ENCODE measurements at regions not wholly inside any gene's neighbourhood (a gene's known extent, or its start where the extent isn't known, plus 50 kb on each side); places are given as distances from the start of the nearest gene placed in this dataset.
A peak's percentile ranks its signal among the peaks of the same experiment; 100 is the strongest.

DNA sequence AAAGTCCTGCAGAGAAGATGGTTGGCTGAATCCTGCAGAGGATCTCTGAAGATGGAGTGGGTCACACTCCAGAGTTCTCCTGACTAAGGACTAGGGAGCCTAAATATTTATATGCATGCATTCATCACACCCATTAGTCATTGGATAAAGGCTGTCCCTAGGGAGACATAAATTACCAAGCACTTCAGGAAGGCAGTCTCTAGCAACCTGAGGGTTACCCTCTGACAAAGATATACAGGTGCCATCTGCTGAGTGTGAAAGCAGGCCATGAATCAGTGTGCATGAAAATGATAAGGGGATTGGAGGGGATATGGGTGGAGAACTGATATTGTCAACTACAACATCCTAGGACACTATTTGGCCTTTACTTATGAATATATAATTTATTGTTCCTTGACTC, 294.8 kb upstream of the DDX18 start:
- Histone ChIP-seq H3K4me1 (ENCODE audit: control insufficient read depth, insufficient read depth, low read length) (peaks cover under 1% of the 10 kb centered on the region; the same call in 1 of the 2 replicates), H3K27me3 (ENCODE audit: control insufficient read depth, insufficient read depth, low read length) (no peaks in the 10 kb centered on the region), H3K4me3 (ENCODE audit: low read length) (no peak overlapping the region), H3K36me3 (ENCODE audit: control insufficient read depth, insufficient read depth, low read length) (no peaks in the 10 kb centered on the region), H3K27ac (ENCODE audit: low read length) (no peak overlapping the region), H3K9me3 (ENCODE audit: control insufficient read depth, insufficient read depth, low read length) (no peaks in the 10 kb centered on the region)
- DNase-seq (ENCODE audit: low read depth, low spot score): no peak

DNA sequence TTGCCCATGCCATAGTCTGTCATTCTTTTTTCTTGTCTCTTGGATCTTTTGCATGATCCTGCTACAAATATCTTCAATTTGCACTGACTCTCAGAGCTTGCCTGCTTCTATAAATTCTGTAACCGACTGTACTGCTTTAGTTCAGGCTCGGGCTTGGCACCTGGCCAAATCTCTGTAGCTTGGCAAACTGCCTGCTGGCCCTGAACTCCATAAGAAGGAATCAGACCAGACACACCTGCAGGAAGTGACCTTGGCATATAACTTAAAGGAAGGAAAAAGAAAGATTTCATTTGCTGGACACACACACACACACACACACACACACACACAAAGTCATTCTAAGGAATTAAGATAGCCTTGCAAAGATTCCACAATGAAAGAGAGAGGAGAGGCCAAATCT, 291.2 kb upstream of the DDX18 start:
- DNase-seq (ENCODE audit: low read depth, low spot score): no peak
- H3K4me1 ChIP-seq (ENCODE audit: control insufficient read depth, insufficient read depth, low read length): peaks cover 3% of the 10 kb centered on the region; the same call in 1 of the 2 replicates
- no CpG with 5 or more reads among the region's 2 CpGs for WGBS (ENCODE audit: insufficient coverage, insufficient read length)
- no peak overlapping the region for H3K4me3 ChIP-seq (ENCODE audit: low read length)
- no peaks in the 10 kb centered on the region for H3K27me3 ChIP-seq (ENCODE audit: control insufficient read depth, insufficient read depth, low read length)
- H3K36me3 ChIP-seq (ENCODE audit: control insufficient read depth, insufficient read depth, low read length): no peaks in the 10 kb centered on the region
- no peak overlapping the region for H3K27ac ChIP-seq (ENCODE audit: low read length)
- H3K9me3 ChIP-seq (ENCODE audit: control insufficient read depth, insufficient read depth, low read length): no peaks in the 10 kb centered on the region

DNA sequence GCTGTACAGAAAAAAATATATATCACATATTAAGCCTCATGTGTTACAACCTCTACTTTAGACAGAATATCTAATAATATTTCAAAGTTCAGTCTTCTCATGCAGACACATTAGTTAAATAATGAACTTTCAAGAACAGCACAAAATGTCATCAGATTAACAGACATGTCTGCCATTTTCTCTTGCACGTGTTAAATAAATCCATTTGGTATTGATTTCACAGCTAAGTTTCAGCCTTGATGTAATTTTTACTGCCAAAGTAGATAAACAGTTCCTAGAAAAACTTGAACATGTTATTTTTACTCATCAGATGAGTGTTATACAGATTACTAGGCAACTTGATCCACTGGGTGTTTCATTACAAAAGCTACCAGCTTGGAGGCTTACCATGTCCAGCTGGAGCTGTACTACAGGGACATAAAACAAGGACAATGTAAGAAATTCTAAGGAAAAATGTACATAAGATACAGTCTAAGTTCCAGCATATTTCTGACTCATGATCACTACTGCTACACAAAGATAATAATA, 290.7 kb upstream of the DDX18 start:
- no peaks in the 10 kb centered on the region for H3K27me3 ChIP-seq (ENCODE audit: control insufficient read depth, insufficient read depth, low read length)
- H3K4me3 ChIP-seq (ENCODE audit: low read length): no peak overlapping the region
- no peak for DNase-seq (ENCODE audit: low read depth, low spot score)
- WGBS (ENCODE audit: insufficient coverage, insufficient read length): no CpG with 5 or more reads among the region's 1 CpG
- no peaks in the 10 kb centered on the region for H3K9me3 ChIP-seq (ENCODE audit: control insufficient read depth, insufficient read depth, low read length)
- peaks cover 3% of the 10 kb centered on the region; the same call in 1 of the 2 replicates for H3K4me1 ChIP-seq (ENCODE audit: control insufficient read depth, insufficient read depth, low read length)
- no peaks in the 10 kb centered on the region for H3K36me3 ChIP-seq (ENCODE audit: control insufficient read depth, insufficient read depth, low read length)
- no peak overlapping the region for H3K27ac ChIP-seq (ENCODE audit: low read length)

DNA sequence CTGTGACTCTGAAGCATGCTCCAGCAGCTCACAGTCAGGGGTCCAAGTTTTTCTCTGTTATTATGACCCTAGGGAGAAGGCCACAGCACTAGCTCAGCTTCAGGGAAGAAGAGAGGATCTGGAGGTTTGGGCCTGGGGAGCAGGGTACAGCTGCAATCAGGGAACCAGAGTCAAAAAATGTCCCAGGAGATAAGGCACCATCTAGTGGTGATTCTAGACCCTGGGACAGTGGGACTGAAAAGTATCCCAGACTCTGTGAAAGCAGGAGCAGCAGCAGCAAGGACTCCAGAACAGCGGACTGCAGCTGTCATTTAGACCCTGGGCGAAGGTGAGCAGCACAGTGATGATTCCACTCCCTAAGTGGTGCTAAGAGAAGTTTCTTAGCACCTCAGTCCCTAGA, 278.4 kb upstream of the DDX18 start:
- peaks cover 1% of the 10 kb centered on the region; the same call in 1 of the 2 replicates for H3K9me3 ChIP-seq (ENCODE audit: control insufficient read depth, insufficient read depth, low read length)
- no peaks in the 10 kb centered on the region for H3K27me3 ChIP-seq (ENCODE audit: control insufficient read depth, insufficient read depth, low read length)
- no peaks in the 10 kb centered on the region for H3K36me3 ChIP-seq (ENCODE audit: control insufficient read depth, insufficient read depth, low read length)
- H3K27ac ChIP-seq (ENCODE audit: low read length): no peak overlapping the region
- DNase-seq (ENCODE audit: low read depth, low spot score): peak; percentile 37
- WGBS (ENCODE audit: insufficient coverage, insufficient read length): no CpG with 5 or more reads among the region's 2 CpGs
- no peak overlapping the region for H3K4me3 ChIP-seq (ENCODE audit: low read length)
- H3K4me1 ChIP-seq (ENCODE audit: control insufficient read depth, insufficient read depth, low read length): peaks cover 1% of the 10 kb centered on the region; the same call in 1 of the 2 replicates

DNA sequence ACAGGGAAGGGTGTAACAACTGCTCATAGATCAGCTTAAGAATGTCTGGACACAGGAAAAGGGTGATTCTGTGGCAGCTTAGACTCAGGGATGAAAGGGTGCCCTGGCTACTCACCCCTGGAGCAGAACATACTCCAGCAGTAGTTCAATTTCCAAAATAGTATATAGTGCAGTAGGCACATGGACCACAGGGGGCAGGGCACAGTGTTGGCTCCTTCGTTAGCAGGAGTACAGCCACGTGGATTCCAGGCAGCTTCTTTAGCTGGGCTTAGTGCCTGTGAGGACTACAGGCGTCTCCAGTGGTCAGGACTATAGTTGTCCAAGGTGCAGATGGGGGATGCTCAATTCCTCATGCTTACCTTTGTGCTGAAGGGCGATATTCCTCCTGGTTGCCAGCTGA, 277.5 kb upstream of the DDX18 start:
- no peak for DNase-seq (ENCODE audit: low read depth, low spot score)
- Histone ChIP-seq H3K27ac (ENCODE audit: low read length) (no peak overlapping the region), H3K4me3 (ENCODE audit: low read length) (no peak overlapping the region), H3K36me3 (ENCODE audit: control insufficient read depth, insufficient read depth, low read length) (no peaks in the 10 kb centered on the region), H3K4me1 (ENCODE audit: control insufficient read depth, insufficient read depth, low read length) (peaks cover 1% of the 10 kb centered on the region; the same call in 1 of the 2 replicates), H3K9me3 (ENCODE audit: control insufficient read depth, insufficient read depth, low read length) (peaks cover 1% of the 10 kb centered on the region; the same call in 1 of the 2 replicates), H3K27me3 (ENCODE audit: control insufficient read depth, insufficient read depth, low read length) (no peaks in the 10 kb centered on the region)
- WGBS (ENCODE audit: insufficient coverage, insufficient read length): no CpG with 5 or more reads among the region's 4 CpGs

DNA sequence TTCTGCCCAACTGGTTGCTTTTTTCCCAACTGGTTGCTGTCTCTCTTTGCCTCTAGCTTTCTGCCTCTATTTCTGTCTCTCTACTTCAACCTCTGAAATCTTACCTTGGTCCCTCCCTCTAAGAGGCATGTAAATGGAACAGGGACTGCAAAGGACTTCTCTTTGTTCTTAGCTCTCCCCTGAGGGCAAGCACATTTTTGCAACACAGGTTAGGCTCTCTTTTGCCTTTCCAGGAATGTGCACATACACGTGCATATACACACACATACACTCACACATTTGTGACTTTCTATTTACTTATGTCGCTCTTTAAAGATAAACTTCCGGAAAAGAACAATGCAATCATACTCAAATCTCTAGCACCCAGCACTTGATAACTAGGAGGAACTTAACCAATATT, 262.6 kb upstream of the DDX18 start:
- no CpG with 5 or more reads among the region's 3 CpGs for WGBS (ENCODE audit: insufficient coverage, insufficient read length)
- DNase-seq (ENCODE audit: low read depth, low spot score): no peak

DNA sequence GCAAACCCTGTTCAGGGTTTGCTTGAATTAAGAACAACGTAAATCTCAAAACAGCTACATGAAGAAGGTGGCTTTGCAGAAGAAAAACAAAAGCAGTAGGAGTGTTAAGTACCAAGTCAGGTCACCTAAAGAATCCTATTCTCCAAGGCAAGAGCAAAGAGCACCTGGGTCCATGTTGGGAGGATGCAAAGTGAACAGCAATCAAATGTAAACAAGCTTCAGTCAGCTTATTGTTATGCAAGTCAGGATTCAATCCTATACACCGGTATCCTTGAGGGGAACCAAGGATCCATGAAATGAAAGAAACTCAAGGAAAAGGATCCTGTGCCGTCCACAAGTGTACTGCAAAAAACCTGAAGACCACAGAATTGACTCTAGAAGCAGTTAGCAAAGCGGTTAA, 261.0 kb upstream of the DDX18 start:
- no CpG with 5 or more reads among the region's 4 CpGs for WGBS (ENCODE audit: insufficient coverage, insufficient read length)
- no peak overlapping the region for H3K27ac ChIP-seq (ENCODE audit: low read length)
- no peaks in the 10 kb centered on the region for H3K9me3 ChIP-seq (ENCODE audit: control insufficient read depth, insufficient read depth, low read length)
- H3K36me3 ChIP-seq (ENCODE audit: control insufficient read depth, insufficient read depth, low read length): no peaks in the 10 kb centered on the region
- peaks cover 7% of the 10 kb centered on the region for H3K4me1 ChIP-seq (ENCODE audit: control insufficient read depth, insufficient read depth, low read length)
- no peak overlapping the region for H3K4me3 ChIP-seq (ENCODE audit: low read length)
- H3K27me3 ChIP-seq (ENCODE audit: control insufficient read depth, insufficient read depth, low read length): no peaks in the 10 kb centered on the region
- peak; percentile 35 for DNase-seq (ENCODE audit: low read depth, low spot score)

More for the DNA sequence above, 262.6 kb upstream of the DDX18 start:
- Histone ChIP-seq H3K4me3 (ENCODE audit: low read length) (no peak overlapping the region), H3K27me3 (ENCODE audit: control insufficient read depth, insufficient read depth, low read length) (no peaks in the 10 kb centered on the region), H3K27ac (ENCODE audit: low read length) (no peak overlapping the region), H3K4me1 (ENCODE audit: control insufficient read depth, insufficient read depth, low read length) (peaks cover 7% of the 10 kb centered on the region), H3K9me3 (ENCODE audit: control insufficient read depth, insufficient read depth, low read length) (no peaks in the 10 kb centered on the region), H3K36me3 (ENCODE audit: control insufficient read depth, insufficient read depth, low read length) (no peaks in the 10 kb centered on the region)

DNA sequence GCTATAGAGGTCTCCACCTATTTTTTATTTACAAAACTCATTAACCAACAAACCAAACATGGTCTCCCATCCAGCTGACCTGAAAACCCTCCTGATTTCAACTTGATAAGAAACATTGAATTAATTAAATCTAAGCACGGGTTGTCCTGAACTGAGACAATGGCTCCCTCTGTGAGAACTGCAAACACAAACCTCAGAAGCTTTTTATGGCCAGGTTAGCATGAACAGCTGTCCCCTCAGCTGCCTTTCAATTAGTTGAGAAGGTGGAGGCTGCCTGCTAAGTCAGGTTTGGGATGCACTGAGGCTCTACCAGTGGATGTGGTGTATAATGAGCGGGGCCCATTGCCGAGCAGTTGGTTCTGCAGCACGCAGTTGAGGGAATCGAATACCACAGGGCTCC, 258.5 kb upstream of the DDX18 start:
- whole genome bisulfite sequencing (ENCODE audit: insufficient coverage, insufficient read length): no CpG with 5 or more reads among the region's 5 CpGs
- no peaks in the 10 kb centered on the region for H3K27me3 ChIP-seq (ENCODE audit: control insufficient read depth, insufficient read depth, low read length)

DNA sequence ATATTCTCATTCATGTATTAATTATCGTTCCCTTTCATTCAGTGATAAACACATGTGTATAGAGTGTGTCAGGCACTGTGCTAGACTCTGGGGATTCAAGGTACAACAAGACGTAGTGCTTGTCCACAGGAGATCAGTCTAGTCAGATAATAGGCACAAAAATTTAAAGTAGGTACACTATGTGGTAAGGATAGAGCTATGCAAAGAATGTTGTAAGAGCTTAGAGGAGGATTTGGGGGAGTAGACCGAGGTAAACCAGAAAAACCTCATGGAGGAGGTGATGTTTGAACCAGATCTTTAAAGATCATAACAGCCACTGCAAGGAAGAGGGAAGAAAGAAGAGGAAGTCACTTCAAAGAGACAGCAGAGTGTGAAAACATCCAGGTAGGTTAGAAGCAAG, 256.9 kb upstream of the DDX18 start:
- no peaks in the 10 kb centered on the region for H3K9me3 ChIP-seq (ENCODE audit: control insufficient read depth, insufficient read depth, low read length)
- H3K27ac ChIP-seq (ENCODE audit: low read length): no peak overlapping the region
- no CpG with 5 or more reads among the region's 3 CpGs for WGBS (ENCODE audit: insufficient coverage, insufficient read length)
- H3K4me3 ChIP-seq (ENCODE audit: low read length): no peak overlapping the region
- H3K36me3 ChIP-seq (ENCODE audit: control insufficient read depth, insufficient read depth, low read length): no peaks in the 10 kb centered on the region
- peaks cover 5% of the 10 kb centered on the region; the same call in 1 of the 2 replicates for H3K4me1 ChIP-seq (ENCODE audit: control insufficient read depth, insufficient read depth, low read length)
- no peak for DNase-seq (ENCODE audit: low read depth, low spot score)
- H3K27me3 ChIP-seq (ENCODE audit: control insufficient read depth, insufficient read depth, low read length): no peaks in the 10 kb centered on the region

More for the DNA sequence above, 258.5 kb upstream of the DDX18 start:
- no peak overlapping the region for H3K4me3 ChIP-seq (ENCODE audit: low read length)
- H3K9me3 ChIP-seq (ENCODE audit: control insufficient read depth, insufficient read depth, low read length): no peaks in the 10 kb centered on the region
- H3K27ac ChIP-seq (ENCODE audit: low read length): no peak overlapping the region
- H3K36me3 ChIP-seq (ENCODE audit: control insufficient read depth, insufficient read depth, low read length): no peaks in the 10 kb centered on the region
- H3K4me1 ChIP-seq (ENCODE audit: control insufficient read depth, insufficient read depth, low read length): peaks cover 7% of the 10 kb centered on the region
- no peak for DNase-seq (ENCODE audit: low read depth, low spot score)

DNA sequence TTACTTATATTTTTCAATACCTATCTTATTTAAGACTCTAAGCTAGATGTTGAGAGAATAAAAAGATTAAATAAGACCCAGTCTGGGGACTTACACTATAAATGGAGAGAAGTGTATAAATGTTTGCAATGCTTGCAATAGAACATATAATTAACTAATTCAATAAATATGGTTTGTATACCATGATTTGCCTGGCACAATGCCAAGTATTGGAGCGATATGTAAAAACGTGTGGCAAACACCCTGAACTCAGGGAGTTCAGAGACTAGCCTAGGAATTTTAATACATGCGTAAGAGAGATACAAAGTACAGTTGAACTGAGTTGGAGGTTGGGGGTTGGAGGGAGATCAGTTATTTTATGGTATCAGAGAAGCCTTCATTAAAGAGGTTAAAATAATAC, 251.8 kb upstream of the DDX18 start:
- Histone ChIP-seq H3K27ac (ENCODE audit: low read length) (no peak overlapping the region), H3K36me3 (ENCODE audit: control insufficient read depth, insufficient read depth, low read length) (no peaks in the 10 kb centered on the region), H3K27me3 (ENCODE audit: control insufficient read depth, insufficient read depth, low read length) (no peaks in the 10 kb centered on the region), H3K4me1 (ENCODE audit: control insufficient read depth, insufficient read depth, low read length) (no peaks in the 10 kb centered on the region), H3K9me3 (ENCODE audit: control insufficient read depth, insufficient read depth, low read length) (no peaks in the 10 kb centered on the region), H3K4me3 (ENCODE audit: low read length) (no peak overlapping the region)
- DNase-seq (ENCODE audit: low read depth, low spot score): no peak
- no CpG with 5 or more reads among the region's 3 CpGs for WGBS (ENCODE audit: insufficient coverage, insufficient read length)

DNA sequence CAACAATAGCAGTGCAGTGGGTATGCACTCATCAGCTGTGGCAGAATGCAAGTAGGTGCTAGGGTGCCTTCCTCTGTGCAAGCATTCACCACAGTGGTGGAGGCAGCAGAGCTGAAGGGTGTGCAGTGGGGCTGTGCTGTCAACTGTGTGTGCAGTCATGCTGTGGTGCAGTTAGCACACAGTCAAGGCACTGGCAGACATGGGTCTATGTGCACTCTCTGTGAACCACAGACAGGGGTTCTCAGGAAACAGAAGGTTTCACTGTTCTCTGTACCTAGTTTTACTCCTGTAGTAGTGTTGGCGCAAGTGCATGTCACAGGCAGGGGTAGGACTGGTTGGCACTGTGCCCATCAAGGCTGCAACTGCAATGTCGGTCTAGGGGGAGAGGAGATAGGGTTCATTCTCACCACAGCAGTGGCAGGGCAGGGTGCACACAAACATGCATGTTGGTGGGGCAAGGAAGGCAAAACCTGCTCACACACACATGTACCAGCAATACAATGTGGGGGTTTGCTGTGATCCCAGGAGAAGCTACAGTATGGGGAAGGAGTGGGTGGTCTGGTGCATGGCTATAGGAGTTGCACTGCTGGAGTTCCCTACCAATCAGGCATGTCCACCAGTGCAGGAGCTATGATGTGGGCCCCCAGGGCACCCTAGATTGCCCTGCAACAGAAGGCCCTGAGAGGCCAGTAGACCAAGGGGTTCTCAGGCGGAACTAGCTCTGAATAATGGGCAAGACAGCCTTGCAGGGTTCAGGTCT, 242.7 kb upstream of the DDX18 start:
- Histone ChIP-seq H3K9me3 (ENCODE audit: control insufficient read depth, insufficient read depth, low read length) (no peaks in the 10 kb centered on the region; the same call in 1 of the 2 replicates), H3K4me3 (ENCODE audit: low read length) (no peak overlapping the region), H3K36me3 (ENCODE audit: control insufficient read depth, insufficient read depth, low read length) (no peaks in the 10 kb centered on the region), H3K27me3 (ENCODE audit: control insufficient read depth, insufficient read depth, low read length) (no peaks in the 10 kb centered on the region), H3K4me1 (ENCODE audit: control insufficient read depth, insufficient read depth, low read length) (no peaks in the 10 kb centered on the region), H3K27ac (ENCODE audit: low read length) (no peak overlapping the region)
- no CpG with 5 or more reads among the region's 3 CpGs for WGBS (ENCODE audit: insufficient coverage, insufficient read length)
- no peak for DNase-seq (ENCODE audit: low read depth, low spot score)
